Activated T-helper 17 cell treated with anti-CD3 and anti-CD28 coated beads, Interleukin-2, amount 50 U/mL, for 72 hours (primary cell): ENCODE measurements at regions not wholly inside any gene's neighbourhood (a gene's known extent, or its start where the extent isn't known, plus 50 kb on each side); places are given as distances from the start of the nearest gene placed in this dataset.
"Not testable (repeated sequence)": the region's sequence is repeated elsewhere in the genome, so short reads cannot be mapped to it uniquely, and the experiment has no call there.

Experiments used
- ATAC-seq: fragments of 150-1000 bp; cut with Tn5 transposase; replicated peaks from 2 replicates; pipeline ENCODE4 v1.10.0; 2021; ENCODE audit warnings: mild to moderate bottlenecking, moderate library complexity
- H3K27ac Mint-ChIP-seq: one replicate; pipeline ENCODE4 v1.8.0; 2022; ENCODE audit warnings: mixed read lengths
- H3K27me3 Mint-ChIP-seq: one replicate; pipeline ENCODE4 v1.8.0; 2022; ENCODE audit warnings: mixed read lengths
- H3K36me3 Mint-ChIP-seq: one replicate; pipeline ENCODE4 v1.8.0; 2022; ENCODE audit warnings: low read depth, mild to moderate bottlenecking, mixed read lengths
- H3K4me1 Mint-ChIP-seq: one replicate; pipeline ENCODE4 v1.8.0; 2022; ENCODE audit warnings: mixed read lengths
- H3K4me3 Mint-ChIP-seq: one replicate; pipeline ENCODE4 v1.8.0; 2022; ENCODE audit warnings: mild to moderate bottlenecking, mixed read lengths
- H3K9me3 Mint-ChIP-seq: one replicate; pipeline ENCODE4 v1.8.0; 2022; ENCODE audit warnings: mixed read lengths

DNA sequence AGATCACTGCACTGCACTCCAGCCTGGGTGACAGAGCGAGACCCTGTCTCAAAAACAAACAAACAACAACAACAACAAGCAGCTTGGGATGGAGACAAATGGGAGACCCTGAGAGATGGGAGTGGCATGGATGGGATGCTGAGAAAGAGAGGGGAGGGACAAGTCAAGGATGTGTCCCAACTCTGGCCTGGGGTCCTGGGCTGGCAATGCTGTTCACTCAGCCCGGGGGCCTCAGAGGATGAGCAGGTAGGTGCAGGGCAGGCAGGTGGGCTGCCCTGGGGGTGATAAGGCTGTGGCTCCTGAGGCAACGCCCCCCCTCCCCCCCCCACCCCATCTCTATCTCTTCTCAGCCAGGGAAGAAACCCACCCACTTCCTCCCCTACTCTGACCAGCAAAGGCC, 123.0 kb downstream of the LHX2 start:
- Mint-ChIP-seq H3K4me1 (peaks cover 4% of the 10 kb centered on the region), H3K27ac (no peak overlapping the region), H3K36me3 (no peaks in the 10 kb centered on the region), H3K27me3 (peaks cover 4% of the 10 kb centered on the region), H3K9me3 (no peaks in the 10 kb centered on the region), H3K4me3 (no peak overlapping the region)
- ATAC-seq: no peak

DNA sequence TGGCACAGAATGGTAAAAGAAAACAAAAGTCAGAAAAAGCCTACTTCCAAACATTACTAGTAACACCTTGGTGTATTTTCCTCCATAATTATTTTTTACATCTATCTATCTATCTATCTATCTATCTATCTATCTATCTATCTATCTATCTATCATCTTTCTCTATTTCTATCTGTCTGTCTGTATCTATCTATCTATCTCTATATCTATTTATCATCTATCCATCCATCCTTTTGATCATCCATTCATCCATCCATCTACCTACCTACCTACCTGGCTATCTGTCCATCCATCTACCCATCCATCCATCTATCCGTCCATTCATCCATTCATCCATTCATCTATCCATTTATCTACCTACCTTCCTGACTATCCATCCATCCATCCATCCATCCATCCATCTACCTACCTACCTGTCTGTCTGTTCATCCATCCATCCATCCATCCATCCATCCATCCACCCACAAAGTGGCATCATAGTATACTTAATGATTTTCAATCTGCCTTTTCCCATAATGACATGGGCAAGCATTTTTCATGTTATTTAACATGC, 121.9 kb upstream of the NEK6 start:
- H3K4me1 Mint-ChIP-seq: peaks cover 4% of the 10 kb centered on the region
- no peak overlapping the region for H3K4me3 Mint-ChIP-seq
- no peak for ATAC-seq
- no peaks in the 10 kb centered on the region for H3K9me3 Mint-ChIP-seq
- peaks cover 4% of the 10 kb centered on the region for H3K27me3 Mint-ChIP-seq
- no peak overlapping the region for H3K27ac Mint-ChIP-seq
- no peaks in the 10 kb centered on the region for H3K36me3 Mint-ChIP-seq

DNA sequence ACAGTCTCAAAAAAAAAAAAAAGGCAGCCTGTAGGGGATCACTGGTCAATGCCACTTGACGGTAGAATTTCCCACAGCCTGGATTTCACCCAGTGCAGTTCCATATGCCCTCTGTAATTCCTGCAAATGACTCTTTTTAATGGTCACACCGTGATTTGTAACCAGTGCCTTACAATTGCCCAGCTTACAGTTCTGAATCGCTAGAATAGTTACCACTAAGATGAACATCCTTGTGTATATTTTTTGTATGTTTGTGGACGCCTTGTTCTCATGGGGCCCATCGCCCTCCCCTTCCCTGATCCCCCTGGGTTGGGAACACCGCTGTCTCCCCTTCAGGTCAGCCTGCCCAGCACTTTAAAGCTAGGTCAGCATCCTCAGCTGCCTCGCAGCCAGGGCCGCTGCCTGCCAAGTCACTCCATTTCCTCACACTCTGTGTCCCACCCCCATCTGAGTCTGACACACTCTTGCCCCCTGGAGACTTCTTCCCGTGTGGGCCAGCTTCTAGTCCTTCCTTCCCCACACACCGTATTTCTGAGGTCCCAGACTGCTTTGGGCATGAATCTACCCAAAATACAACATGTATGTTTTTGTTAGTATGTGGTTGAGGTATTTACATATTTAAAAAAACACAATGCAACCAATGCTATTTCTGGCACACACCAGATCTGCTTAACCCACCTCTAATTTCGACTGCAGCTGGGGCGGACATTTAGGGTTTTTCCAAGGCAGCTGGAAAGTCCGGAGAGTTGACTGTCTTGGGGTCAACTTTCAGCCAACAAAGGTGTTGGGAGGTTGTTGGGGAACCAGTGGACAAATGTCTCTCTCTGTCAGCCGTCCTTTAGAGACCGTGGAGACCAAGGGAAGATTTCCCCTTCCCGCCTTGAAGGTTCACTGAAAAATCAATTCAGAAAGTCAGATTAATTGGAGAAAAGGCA, 120.5 kb upstream of the NEK6 start:
- no peak overlapping the region for H3K27ac Mint-ChIP-seq
- no peaks in the 10 kb centered on the region for H3K9me3 Mint-ChIP-seq
- H3K27me3 Mint-ChIP-seq: peaks cover 4% of the 10 kb centered on the region
- no peaks in the 10 kb centered on the region for H3K36me3 Mint-ChIP-seq
- H3K4me1 Mint-ChIP-seq: peaks cover 4% of the 10 kb centered on the region
- H3K4me3 Mint-ChIP-seq: no peak overlapping the region
- ATAC-seq: no peak

DNA sequence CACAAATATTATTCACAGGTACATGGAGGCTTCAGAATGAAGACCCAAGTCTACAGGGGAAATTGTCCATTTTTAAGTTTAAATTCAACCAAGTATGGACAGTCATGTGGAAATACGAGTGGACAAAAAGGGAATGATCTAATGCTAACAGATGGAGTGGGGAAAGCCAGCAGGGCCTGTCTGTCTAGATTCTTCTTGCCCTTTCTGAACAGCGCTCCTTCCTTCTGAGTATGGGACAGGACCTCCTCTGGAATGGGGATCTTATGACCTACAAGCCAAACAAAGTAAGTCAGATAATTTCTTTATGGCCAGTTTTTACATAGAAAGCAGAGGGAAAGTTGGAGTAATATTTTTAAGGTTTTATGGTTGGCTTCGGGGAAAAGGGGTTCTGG, 119.8 kb upstream of the NEK6 start:
- H3K27ac Mint-ChIP-seq: no peak overlapping the region
- no peak overlapping the region for H3K4me3 Mint-ChIP-seq
- ATAC-seq: no peak
- H3K9me3 Mint-ChIP-seq: no peaks in the 10 kb centered on the region
- peaks cover 4% of the 10 kb centered on the region for H3K27me3 Mint-ChIP-seq
- peaks cover 4% of the 10 kb centered on the region for H3K4me1 Mint-ChIP-seq
- no peaks in the 10 kb centered on the region for H3K36me3 Mint-ChIP-seq

DNA sequence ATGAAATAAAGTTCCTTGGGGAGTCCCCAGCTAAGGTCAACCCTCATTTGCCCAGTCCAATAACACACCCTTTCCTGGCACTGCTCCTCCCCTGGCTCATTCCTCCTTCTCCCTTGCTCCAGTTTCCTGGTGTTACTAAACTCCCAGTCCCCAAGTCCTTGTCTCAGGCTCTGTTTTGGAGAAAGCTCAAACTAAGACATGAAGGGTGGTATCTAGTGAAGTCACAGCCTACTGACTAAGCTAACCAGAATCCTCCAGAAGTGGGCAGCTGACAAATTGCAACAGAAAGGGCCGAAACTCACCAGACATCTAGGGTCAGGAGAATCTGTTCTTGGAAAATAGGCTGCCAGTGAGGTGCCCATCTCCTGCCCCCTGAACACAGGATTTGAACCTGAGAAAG, 118.7 kb upstream of the NEK6 start:
- Mint-ChIP-seq H3K27me3 (peaks cover 4% of the 10 kb centered on the region), H3K4me3 (no peak overlapping the region), H3K9me3 (no peaks in the 10 kb centered on the region), H3K27ac (no peak overlapping the region), H3K36me3 (no peaks in the 10 kb centered on the region), H3K4me1 (peaks cover 4% of the 10 kb centered on the region)
- no peak for ATAC-seq

DNA sequence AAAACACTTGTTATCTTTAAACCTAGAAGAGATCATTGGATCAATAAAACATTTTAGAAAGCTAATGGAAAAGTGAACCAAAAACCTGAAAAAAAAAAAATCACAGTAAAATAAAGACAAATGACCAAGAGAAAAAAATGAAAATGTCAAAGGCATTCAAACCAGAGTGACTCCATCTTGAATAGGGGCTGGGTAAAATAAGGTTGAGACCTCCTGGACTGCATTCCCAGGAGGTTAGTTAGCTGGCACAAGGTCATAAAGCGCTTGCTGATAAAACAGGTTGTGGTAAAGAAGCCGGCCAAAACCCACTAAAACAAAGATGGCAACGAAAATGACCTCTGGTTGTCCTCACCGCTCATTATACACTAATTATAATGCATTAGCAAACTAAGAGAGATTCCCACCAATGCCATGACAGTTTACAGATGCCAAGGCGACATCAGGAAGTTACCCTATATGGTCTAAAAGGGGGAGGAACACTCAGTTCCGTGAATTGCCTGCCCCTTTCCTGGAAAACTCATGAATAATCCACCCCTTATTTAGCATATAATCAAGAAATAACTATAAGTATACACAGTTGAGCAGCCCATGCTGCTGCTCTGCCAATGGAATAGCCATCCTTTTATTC, 116.7 kb upstream of the NEK6 start:
- H3K27me3 Mint-ChIP-seq: peaks cover under 1% of the 10 kb centered on the region
- ATAC-seq: no peak

DNA sequence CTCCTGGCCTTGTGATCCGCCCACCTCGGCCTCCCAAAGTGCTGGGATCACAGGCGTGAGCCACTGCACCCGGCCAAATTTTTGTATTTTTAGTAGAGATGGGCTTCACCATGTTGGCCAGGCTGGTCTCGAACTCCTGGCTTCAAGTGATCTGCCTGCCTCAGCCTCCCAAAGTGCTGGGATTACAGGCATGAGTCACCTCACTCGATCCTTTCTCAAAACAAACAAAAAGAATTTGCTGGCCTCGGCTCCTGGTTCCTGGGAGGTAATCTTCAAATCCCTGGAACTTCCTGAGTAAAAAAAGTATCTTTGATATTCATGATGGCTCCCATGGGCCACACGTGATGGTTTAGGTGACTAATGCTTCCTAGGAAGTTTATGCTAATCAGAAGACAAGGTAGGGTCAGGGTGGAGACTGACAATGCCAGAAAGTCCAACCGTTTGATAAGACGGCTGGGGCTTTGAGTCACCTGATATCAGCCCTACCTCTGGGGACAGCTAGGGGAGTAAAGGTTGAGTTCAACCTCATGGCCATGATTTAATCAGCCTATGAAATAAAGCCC, 113.1 kb upstream of the NEK6 start:
- H3K4me1 Mint-ChIP-seq, ATAC-seq, H3K4me3 Mint-ChIP-seq, H3K27ac Mint-ChIP-seq, H3K27me3 Mint-ChIP-seq, H3K9me3 Mint-ChIP-seq, H3K36me3 Mint-ChIP-seq: not testable (repeated sequence)

More for the DNA sequence above, 116.7 kb upstream of the NEK6 start:
- Mint-ChIP-seq H3K27ac (no peak overlapping the region), H3K4me3 (no peak overlapping the region), H3K36me3 (no peaks in the 10 kb centered on the region), H3K9me3 (no peaks in the 10 kb centered on the region), H3K4me1 (peaks cover under 1% of the 10 kb centered on the region)

DNA sequence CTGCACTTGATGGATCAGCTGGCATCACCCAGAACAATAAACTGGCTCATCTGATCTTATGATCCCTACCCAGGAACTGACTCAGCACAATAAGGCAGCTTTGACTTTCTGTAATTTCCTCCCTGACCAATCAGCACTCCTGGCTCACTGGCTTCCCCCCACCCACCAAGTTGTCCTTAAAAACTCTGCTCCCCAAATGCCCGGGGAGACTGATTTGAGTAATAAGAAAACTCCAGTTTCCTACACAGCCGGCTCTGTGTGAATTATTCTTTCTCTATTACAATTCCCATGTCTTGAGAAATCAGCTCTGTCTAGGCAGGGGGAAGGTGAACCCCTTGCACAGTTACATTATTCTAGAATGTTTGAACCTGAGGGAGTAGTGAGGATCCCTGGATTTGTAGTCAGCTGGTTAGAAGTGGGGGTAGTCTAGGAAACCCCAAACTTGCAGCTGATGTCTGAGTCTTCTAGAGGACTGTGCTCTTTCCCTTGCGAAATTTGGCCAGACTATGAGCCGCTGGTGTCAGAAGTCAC, 111.7 kb upstream of the NEK6 start:
- Mint-ChIP-seq H3K4me1 (no peaks in the 10 kb centered on the region), H3K36me3 (no peaks in the 10 kb centered on the region)
- peak; percentile 70 for ATAC-seq

DNA sequence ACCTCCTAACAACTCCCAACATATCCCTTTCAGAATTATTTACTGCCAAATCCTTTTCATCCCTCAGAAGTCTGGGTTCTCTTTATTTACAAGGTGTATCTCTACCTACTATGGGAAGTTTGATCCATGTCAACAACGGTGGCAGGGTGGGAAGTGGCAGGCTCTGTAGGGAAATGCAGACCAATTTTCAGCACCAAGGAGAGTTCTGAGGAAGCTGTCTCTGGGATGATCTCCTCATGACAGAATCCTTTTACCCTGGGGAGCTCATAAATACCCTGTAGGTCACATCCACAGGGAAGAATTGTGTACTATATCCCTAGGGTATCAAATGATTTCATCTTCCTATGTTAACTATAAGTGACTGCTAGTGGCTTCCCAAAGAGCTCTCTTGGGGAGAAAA, 107.8 kb upstream of the NEK6 start:
- peaks cover 5% of the 10 kb centered on the region for H3K4me1 Mint-ChIP-seq
- no peak overlapping the region for H3K27ac Mint-ChIP-seq
- peaks cover 4% of the 10 kb centered on the region for H3K9me3 Mint-ChIP-seq
- H3K36me3 Mint-ChIP-seq: no peaks in the 10 kb centered on the region
- ATAC-seq: no peak
- peaks cover 7% of the 10 kb centered on the region for H3K27me3 Mint-ChIP-seq
- no peak overlapping the region for H3K4me3 Mint-ChIP-seq

More for the DNA sequence above, 111.7 kb upstream of the NEK6 start:
- H3K4me3 Mint-ChIP-seq: peak overlapping the region; percentile 3
- no peaks in the 10 kb centered on the region for H3K9me3 Mint-ChIP-seq
- H3K27ac Mint-ChIP-seq: peak overlapping the region; percentile 10
- H3K27me3 Mint-ChIP-seq: no peaks in the 10 kb centered on the region

DNA sequence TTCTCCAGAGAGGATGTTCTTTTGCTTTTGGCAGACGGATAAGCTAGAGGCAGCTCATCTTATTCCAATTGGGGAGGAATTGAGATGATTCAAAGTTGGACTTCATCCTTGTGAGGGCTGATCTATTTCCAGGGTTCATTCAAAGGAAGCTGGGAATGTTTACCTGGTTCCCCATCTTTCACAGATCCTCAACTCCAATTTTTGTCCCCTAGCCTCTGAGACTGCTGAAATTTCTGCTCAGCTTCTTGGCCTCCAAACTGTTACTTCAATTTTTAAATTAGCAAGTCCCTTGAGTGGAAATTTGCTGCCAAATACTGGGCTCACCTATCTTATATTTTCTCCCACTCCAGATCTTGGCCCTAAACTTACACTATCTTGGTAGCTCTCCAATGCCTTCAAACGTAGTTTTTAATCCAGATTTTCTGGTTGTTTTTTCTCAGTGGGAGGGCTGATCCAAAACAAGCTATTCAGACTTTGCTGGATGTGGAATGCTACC, 93.9 kb upstream of the NEK6 start:
- Mint-ChIP-seq H3K4me3 (no peak overlapping the region), H3K27me3 (no peaks in the 10 kb centered on the region), H3K27ac (no peak overlapping the region), H3K4me1 (no peaks in the 10 kb centered on the region), H3K36me3 (no peaks in the 10 kb centered on the region), H3K9me3 (peaks cover 3% of the 10 kb centered on the region)
- no peak for ATAC-seq

DNA sequence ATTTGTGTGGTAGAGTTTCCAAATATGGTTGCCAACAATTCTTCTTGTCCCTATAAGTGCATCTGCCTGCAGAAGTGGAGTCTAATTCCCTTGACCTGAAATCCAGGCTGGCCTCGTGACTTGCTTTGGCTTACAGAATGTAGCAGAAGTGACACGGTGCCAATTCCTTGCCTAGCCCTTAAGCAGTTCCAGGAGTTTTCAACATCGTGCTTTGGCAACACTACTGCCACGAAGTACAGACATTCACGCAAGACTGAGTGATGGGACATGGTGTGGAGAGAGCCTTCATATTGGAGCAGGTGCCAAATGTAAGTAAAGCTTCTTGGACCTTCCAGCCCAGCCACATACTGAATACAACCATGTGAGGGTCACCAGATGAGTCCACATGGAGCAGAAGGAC, 92.9 kb upstream of the NEK6 start:
- H3K27ac Mint-ChIP-seq: no peak overlapping the region
- no peaks in the 10 kb centered on the region for H3K27me3 Mint-ChIP-seq
- no peak overlapping the region for H3K4me3 Mint-ChIP-seq
- no peak for ATAC-seq
- H3K4me1 Mint-ChIP-seq: no peaks in the 10 kb centered on the region
- H3K9me3 Mint-ChIP-seq: peaks cover 3% of the 10 kb centered on the region
- H3K36me3 Mint-ChIP-seq: no peaks in the 10 kb centered on the region

DNA sequence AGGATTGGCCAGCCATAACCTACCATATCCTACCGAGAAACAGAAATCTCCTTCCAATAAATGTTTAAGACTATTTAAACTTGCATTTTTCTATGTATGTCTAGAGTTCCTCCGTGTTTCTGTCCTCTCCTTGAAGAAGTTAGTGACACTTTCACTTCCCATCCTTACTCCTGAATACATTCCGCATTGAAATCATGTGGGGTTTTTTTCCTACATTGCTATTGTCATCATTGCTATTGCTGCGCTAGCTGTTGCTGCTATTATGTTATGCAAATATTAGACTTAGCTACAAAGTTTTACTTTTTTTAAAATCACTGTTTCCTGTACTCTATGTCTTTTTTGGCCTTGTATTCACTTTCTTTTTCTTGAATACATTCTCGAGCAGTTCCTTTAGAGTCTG, 83.3 kb upstream of the NEK6 start:
- Mint-ChIP-seq H3K36me3 (no peaks in the 10 kb centered on the region), H3K4me3 (no peak overlapping the region), H3K4me1 (peaks cover 6% of the 10 kb centered on the region), H3K27ac (no peak overlapping the region), H3K9me3 (no peaks in the 10 kb centered on the region), H3K27me3 (no peaks in the 10 kb centered on the region)
- no peak for ATAC-seq

DNA sequence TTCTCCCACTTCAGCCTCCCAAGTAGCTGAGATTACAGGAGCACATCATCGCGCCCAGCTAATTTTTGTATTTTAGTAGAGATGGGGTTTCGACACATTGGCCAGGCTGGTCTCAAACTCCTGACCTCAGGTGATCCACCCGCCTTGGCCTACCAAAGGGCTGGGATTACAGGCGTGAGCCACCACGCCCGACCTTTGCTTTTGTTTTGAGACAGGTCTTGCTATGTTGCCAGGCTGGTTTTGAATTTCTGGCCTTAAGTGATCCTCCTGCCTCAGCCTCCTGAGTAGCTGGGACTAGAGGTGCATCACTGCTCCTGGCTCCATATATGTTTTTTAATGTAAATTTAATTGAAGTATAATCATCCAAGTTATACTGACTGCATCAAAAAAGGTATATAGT, 80.2 kb upstream of the NEK6 start:
- H3K27ac Mint-ChIP-seq: not testable (repeated sequence)

DNA sequence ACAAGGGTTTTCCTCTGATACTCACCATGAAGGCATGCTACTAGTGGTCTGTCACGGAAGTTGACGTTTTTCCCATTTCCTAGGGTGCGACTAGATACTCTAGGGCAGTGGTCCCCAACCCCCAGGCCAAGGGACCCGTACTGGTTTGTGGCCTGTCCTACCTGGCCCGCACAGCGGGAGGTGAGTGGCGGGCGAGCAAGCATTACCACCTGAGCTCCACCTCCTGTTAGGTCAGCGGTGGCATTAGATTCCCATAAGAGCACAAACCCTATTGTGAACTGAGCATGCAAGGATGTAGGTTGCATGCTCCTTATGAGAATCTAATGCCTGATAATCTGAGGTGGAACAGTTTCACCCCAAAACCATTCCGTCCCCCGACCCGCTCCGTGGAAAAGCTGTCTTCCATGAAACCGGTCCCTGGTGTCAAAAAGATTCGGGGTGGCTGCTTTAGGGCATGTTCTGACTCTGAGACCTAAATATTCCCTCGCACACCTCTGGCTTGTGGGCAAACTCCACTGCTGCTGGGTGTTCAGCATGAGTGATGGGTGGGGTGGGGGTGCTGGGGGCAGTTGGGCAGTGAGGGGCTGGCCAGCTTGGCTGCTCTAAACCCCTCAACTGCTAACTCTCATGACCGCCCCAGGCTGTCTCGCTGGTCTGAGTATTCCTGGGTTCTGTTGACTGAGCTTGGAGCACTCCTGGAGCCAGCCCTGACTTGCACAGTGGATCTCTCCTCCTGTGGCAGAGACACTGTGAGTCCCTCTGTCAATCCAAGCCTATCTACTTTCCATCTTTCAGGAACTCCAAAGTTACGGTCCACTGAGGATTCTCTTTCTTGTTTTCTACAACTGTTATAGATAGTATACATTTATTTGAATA, 78.3 kb upstream of the NEK6 start:
- Mint-ChIP-seq H3K4me3 (no peak overlapping the region), H3K36me3 (no peaks in the 10 kb centered on the region), H3K27ac (no peak overlapping the region), H3K4me1 (no peaks in the 10 kb centered on the region), H3K27me3 (no peaks in the 10 kb centered on the region), H3K9me3 (no peaks in the 10 kb centered on the region)
- ATAC-seq: no peak

More for the DNA sequence above, 80.2 kb upstream of the NEK6 start:
- not testable (repeated sequence) for H3K4me1 Mint-ChIP-seq, H3K36me3 Mint-ChIP-seq, H3K27me3 Mint-ChIP-seq, H3K4me3 Mint-ChIP-seq, H3K9me3 Mint-ChIP-seq, ATAC-seq
